ENCODE measurements at regions not wholly inside any gene's neighbourhood (a gene's known extent, or its start where the extent isn't known, plus 50 kb on each side); places are given as distances from the start of the nearest gene placed in this dataset.

- no peak for DNase-seq
- TF ChIP-seq CTCF (IDR thresholded peaks at IDR 0.05; ENCODE audit: partially characterized antibody, unreplicated experiment), result no peak
- H3K4me1 Mint-ChIP-seq (ENCODE audit: low read depth, unreplicated experiment), result peaks cover 32% of the 10 kb centered on the region
- no peak overlapping the region for H3K4me3 Mint-ChIP-seq (ENCODE audit: unreplicated experiment)
- peaks cover under 1% of the 10 kb centered on the region for H3K9me3 Mint-ChIP-seq (ENCODE audit: unreplicated experiment)
- no peaks in the 10 kb centered on the region for H3K36me3 Mint-ChIP-seq (ENCODE audit: unreplicated experiment)
- H3K27me3 Mint-ChIP-seq (ENCODE audit: unreplicated experiment), result peaks cover 8% of the 10 kb centered on the region
- H3K27ac Mint-ChIP-seq (ENCODE audit: unreplicated experiment), result peak overlapping the region; percentile 35
Observed at GRCh38 chr3:14283813-14284438, 105.3 kb downstream of the LSM3 start.

GRCh38 chr3:14284694-14285547 is 106.3 kb downstream of the LSM3 start:
- peaks cover 12% of the 10 kb centered on the region for H3K27me3 Mint-ChIP-seq (ENCODE audit: unreplicated experiment)
- no peak for TF ChIP-seq CTCF (IDR thresholded peaks at IDR 0.05; ENCODE audit: partially characterized antibody, unreplicated experiment)
- peak overlapping the region; percentile 72 for H3K27ac Mint-ChIP-seq (ENCODE audit: unreplicated experiment)
- peak overlapping the region; percentile 25 for H3K4me3 Mint-ChIP-seq (ENCODE audit: unreplicated experiment)
- no peak for DNase-seq
- H3K36me3 Mint-ChIP-seq (ENCODE audit: unreplicated experiment), result no peaks in the 10 kb centered on the region
- peaks cover 5% of the 10 kb centered on the region for H3K9me3 Mint-ChIP-seq (ENCODE audit: unreplicated experiment)
- H3K4me1 Mint-ChIP-seq (ENCODE audit: low read depth, unreplicated experiment), result peaks cover 41% of the 10 kb centered on the region

- DNase-seq, result peak; percentile 70
- no peaks in the 10 kb centered on the region for H3K36me3 Mint-ChIP-seq (ENCODE audit: unreplicated experiment)
- no peak for TF ChIP-seq CTCF (IDR thresholded peaks at IDR 0.05; ENCODE audit: partially characterized antibody, unreplicated experiment)
- peaks cover 5% of the 10 kb centered on the region for H3K9me3 Mint-ChIP-seq (ENCODE audit: unreplicated experiment)
- peaks cover 47% of the 10 kb centered on the region for H3K4me1 Mint-ChIP-seq (ENCODE audit: low read depth, unreplicated experiment)
- peaks cover 16% of the 10 kb centered on the region for H3K27me3 Mint-ChIP-seq (ENCODE audit: unreplicated experiment)
- H3K27ac Mint-ChIP-seq (ENCODE audit: unreplicated experiment), result peak overlapping the region; percentile 72
- H3K4me3 Mint-ChIP-seq (ENCODE audit: unreplicated experiment), result peak overlapping the region; percentile 25
Observed at GRCh38 chr3:14285548-14285925, 106.9 kb downstream of the LSM3 start.

GRCh38 chr3:14286887-14287500 is 108.4 kb downstream of the LSM3 start:
- DNase-seq, result no peak
- peak overlapping the region; percentile 49 for H3K27ac Mint-ChIP-seq (ENCODE audit: unreplicated experiment)
- H3K4me1 Mint-ChIP-seq (ENCODE audit: low read depth, unreplicated experiment), result peaks cover 53% of the 10 kb centered on the region

More at GRCh38 chr3:14286887-14287500, 108.4 kb downstream of the LSM3 start:
- H3K36me3 Mint-ChIP-seq (ENCODE audit: unreplicated experiment), result no peaks in the 10 kb centered on the region
- H3K4me3 Mint-ChIP-seq (ENCODE audit: unreplicated experiment), result no peak overlapping the region
- peaks cover 5% of the 10 kb centered on the region for H3K9me3 Mint-ChIP-seq (ENCODE audit: unreplicated experiment)
- peaks cover 16% of the 10 kb centered on the region for H3K27me3 Mint-ChIP-seq (ENCODE audit: unreplicated experiment)
- no peak for TF ChIP-seq CTCF (IDR thresholded peaks at IDR 0.05; ENCODE audit: partially characterized antibody, unreplicated experiment)

Measured in glutamatergic neuron (in vitro differentiated cells).